Type B pancreatic cell (in vitro differentiated cells): ENCODE measurements at regions not wholly inside any gene's neighbourhood (a gene's known extent, or its start where the extent isn't known, plus 50 kb on each side); places are given as distances from the start of the nearest gene placed in this dataset.

Source experiments
- DNase-seq: peaks from one replicate; pipeline ENCODE4 v3.0.0; 2021; ENCODE audit warnings: mixed read lengths; ENCODE audit not compliant: unreplicated experiment; ENCODE audit errors: extremely low spot score
- H3K27ac Mint-ChIP-seq: 2 replicates; pipeline ENCODE4 v1.8.0; 2021; ENCODE audit warnings: mild to moderate bottlenecking, mixed read lengths
- H3K27me3 Mint-ChIP-seq: 2 replicates; pipeline ENCODE4 v1.8.0; 2021; ENCODE audit warnings: mixed read lengths
- H3K36me3 Mint-ChIP-seq: 2 replicates; pipeline ENCODE4 v1.8.0; 2021; ENCODE audit warnings: mixed read lengths
- H3K4me1 Mint-ChIP-seq: one replicate; pipeline ENCODE4 v1.8.0; 2021; ENCODE audit warnings: mixed read lengths; ENCODE audit not compliant: unreplicated experiment
- H3K4me3 Mint-ChIP-seq: 2 replicates; pipeline ENCODE4 v1.8.0; 2021; ENCODE audit warnings: mild to moderate bottlenecking, mixed read lengths
- H3K9me3 Mint-ChIP-seq: 2 replicates; pipeline ENCODE4 v1.8.0; 2021; ENCODE audit warnings: mixed read lengths
- CTCF ChIP-seq: fragments of 200-600 bp; sonication (generic); conservative IDR thresholded peaks from 2 replicates; pipeline ENCODE4 v1.5.0; 2021; ENCODE audit warnings: antibody characterized with exemption, mild to moderate bottlenecking

GRCh38 chr4:20395160-20395773 is 143.6 kb downstream of the SLIT2 start:
- H3K36me3 Mint-ChIP-seq: no peaks in the 10 kb centered on the region
- H3K9me3 Mint-ChIP-seq: no peaks in the 10 kb centered on the region
- H3K4me1 Mint-ChIP-seq: peaks cover 4% of the 10 kb centered on the region
- no peak overlapping the region for H3K27ac Mint-ChIP-seq
- H3K27me3 Mint-ChIP-seq: no peaks in the 10 kb centered on the region
- no peak for DNase-seq
- TF ChIP-seq CTCF: peak; percentile 74
- H3K4me3 Mint-ChIP-seq: no peak overlapping the region

- Mint-ChIP-seq H3K4me1 (no peaks in the 10 kb centered on the region), H3K27me3 (no peaks in the 10 kb centered on the region), H3K4me3 (no peak overlapping the region), H3K27ac (no peak overlapping the region), H3K9me3 (no peaks in the 10 kb centered on the region), H3K36me3 (no peaks in the 10 kb centered on the region)
- DNase-seq: no peak
- TF ChIP-seq CTCF: no peak
Measured at GRCh38 chr4:20403290-20403689, 151.6 kb downstream of the SLIT2 start.

- Mint-ChIP-seq H3K9me3 (no peaks in the 10 kb centered on the region), H3K27ac (no peak overlapping the region), H3K36me3 (no peaks in the 10 kb centered on the region), H3K27me3 (no peaks in the 10 kb centered on the region), H3K4me1 (no peaks in the 10 kb centered on the region), H3K4me3 (no peak overlapping the region)
- DNase-seq: no peak
- TF ChIP-seq CTCF: no peak
Measured at GRCh38 chr4:20403846-20404245, 152.1 kb downstream of the SLIT2 start.

- TF ChIP-seq CTCF: no peak
- no peaks in the 10 kb centered on the region for H3K36me3 Mint-ChIP-seq
- H3K4me3 Mint-ChIP-seq: no peak overlapping the region
- no peaks in the 10 kb centered on the region for H3K27me3 Mint-ChIP-seq
- no peaks in the 10 kb centered on the region for H3K9me3 Mint-ChIP-seq
- no peaks in the 10 kb centered on the region for H3K4me1 Mint-ChIP-seq
- H3K27ac Mint-ChIP-seq: no peak overlapping the region
- no peak for DNase-seq
Measured at GRCh38 chr4:20408611-20409010, 156.9 kb downstream of the SLIT2 start.

- Mint-ChIP-seq H3K9me3 (no peaks in the 10 kb centered on the region), H3K4me3 (no peak overlapping the region), H3K27ac (no peak overlapping the region), H3K4me1 (peaks cover 4% of the 10 kb centered on the region), H3K36me3 (no peaks in the 10 kb centered on the region), H3K27me3 (no peaks in the 10 kb centered on the region)
- no peak for DNase-seq
- no peak for TF ChIP-seq CTCF
Measured at GRCh38 chr4:20412072-20412471, 160.4 kb downstream of the SLIT2 start.

GRCh38 chr4:20416800-20417199 is 165.1 kb downstream of the SLIT2 start:
- no peaks in the 10 kb centered on the region for H3K9me3 Mint-ChIP-seq
- no peaks in the 10 kb centered on the region for H3K27me3 Mint-ChIP-seq
- peaks cover 11% of the 10 kb centered on the region for H3K4me1 Mint-ChIP-seq
- no peaks in the 10 kb centered on the region for H3K36me3 Mint-ChIP-seq
- no peak for TF ChIP-seq CTCF
- no peak overlapping the region for H3K4me3 Mint-ChIP-seq
- no peak for DNase-seq
- no peak overlapping the region for H3K27ac Mint-ChIP-seq
